ENCODE measurements at regions not wholly inside any gene's neighbourhood (a gene's known extent, or its start where the extent isn't known, plus 50 kb on each side); places are given as distances from the start of the nearest gene placed in this dataset.
A peak's percentile ranks its signal among the peaks of the same experiment; 100 is the strongest.

DNA sequence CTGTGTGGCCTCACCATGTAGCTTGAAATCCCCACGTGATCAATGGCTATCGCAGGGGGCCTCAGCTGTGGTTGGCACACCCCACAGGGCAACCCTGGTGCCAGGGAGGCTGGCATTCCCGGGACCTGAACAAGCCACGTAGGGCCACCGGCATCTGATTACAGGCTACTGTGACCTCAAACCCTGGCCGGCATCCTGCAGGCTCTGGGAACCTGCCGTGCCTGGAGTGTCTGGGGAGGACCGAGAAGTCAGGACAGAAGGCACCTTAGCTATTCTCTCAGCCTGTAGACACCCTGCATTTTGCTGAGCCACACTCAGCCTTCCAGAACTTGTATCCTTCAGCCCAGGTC is 213.0 kb downstream of the GLI2 start:
- DNase-seq: no peak

GRCh38 chr2:120949027-120949956 is 213.6 kb downstream of the GLI2 start:
- no peak for DNase-seq

DNA sequence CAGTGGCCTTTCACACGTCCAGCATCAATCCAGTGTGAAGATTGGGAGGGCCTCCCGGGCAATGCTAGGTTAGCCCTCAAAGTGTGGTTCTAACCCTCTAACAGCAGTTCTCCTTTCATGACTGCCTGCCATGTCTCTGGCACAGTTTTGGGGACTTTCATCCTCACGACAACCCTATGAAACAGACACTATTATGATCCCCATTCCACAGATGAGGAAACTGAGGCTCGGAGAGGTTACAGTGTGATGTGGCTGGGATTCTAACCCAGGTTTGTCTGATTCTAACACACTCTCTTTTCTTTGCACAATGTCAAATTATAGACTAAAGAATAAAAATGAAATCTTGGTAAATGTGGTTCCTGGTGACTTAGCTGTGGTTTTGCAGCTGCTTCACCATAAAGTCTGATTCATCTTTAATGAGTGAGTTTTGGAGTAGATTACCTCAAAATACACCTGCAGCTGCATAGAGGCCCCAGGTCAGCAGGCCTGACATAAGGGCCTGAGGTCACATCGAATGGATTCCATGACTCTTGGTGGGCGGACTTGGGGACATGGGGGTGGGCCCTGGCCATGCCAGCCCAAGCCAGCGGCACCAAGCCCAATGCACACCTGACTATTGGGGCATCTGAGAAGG is 214.4 kb downstream of the GLI2 start:
- DNase-seq: no peak

DNA sequence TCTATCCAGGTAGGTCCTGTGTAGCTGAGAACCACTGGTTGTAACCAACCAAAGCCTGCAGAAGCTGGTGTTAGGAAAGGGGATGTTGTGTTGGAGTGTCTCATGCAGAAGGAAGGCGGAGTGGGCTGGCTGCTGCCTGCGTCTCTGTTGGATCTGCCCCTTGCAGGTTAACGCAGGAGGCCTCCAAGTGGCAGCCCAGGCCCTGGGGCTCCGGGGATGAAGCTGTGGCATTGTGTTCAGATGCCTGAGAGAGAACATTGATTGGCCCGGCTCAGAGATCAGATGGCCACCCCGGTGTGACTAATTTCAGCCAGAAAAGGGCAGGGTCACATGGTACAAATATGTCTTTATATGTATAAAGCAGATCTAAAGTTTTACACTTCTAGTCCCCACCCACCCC is 216.0 kb downstream of the GLI2 start:
- DNase-seq: no peak

DNA sequence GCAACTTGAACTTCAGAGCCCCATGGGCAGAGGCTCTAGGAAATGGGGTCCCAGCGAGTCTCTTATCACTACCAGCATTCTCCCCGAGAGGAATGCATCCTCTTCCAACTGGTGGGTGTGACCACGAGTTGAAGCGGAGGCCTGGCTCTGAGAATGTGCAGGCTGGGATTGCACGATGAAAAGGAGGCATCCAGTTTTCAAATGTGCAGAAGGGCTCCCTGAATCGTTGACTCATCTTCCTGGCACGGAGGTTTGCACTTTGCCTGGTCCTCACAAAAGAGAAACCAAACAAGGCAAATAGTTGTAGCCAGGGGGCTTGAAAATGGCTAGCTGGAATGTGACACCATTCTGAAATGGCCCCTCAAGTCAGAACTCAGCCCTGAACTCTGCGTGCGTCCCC is 216.7 kb downstream of the GLI2 start:
- DNase-seq: no peak

DNA sequence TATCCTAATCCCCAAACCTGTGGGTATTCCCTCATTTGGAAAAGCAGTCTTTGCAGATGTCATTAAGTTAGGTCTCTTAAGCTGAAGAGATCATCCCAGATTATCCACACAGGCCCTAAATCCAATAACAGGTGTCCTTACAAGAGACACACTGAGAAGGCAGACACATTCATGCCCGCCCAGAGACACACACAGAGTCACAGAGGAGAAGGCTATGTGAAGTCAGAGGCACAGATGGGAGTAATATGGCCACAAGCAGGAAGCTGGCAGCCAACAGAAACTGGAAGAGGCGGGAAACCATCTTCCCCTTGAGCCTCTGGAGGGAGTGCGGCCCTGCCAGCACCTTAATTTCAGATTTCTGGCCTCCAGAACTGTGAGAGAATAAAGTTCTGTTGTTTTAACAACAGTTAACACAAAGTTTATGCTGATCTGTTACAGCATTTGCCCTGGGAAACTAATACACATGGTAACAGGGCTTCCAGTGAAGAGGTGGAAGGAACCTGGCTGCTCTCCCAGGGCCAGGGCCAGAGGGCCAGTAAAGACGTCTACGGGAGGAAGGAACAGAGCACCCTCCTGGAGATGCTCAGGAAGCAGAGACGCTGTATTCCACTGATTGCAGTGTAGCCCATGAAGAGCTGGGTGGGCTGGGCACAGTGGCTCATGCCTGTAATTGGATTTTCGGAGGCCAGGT is 217.5 kb downstream of the GLI2 start:
- DNase-seq: no peak

DNA sequence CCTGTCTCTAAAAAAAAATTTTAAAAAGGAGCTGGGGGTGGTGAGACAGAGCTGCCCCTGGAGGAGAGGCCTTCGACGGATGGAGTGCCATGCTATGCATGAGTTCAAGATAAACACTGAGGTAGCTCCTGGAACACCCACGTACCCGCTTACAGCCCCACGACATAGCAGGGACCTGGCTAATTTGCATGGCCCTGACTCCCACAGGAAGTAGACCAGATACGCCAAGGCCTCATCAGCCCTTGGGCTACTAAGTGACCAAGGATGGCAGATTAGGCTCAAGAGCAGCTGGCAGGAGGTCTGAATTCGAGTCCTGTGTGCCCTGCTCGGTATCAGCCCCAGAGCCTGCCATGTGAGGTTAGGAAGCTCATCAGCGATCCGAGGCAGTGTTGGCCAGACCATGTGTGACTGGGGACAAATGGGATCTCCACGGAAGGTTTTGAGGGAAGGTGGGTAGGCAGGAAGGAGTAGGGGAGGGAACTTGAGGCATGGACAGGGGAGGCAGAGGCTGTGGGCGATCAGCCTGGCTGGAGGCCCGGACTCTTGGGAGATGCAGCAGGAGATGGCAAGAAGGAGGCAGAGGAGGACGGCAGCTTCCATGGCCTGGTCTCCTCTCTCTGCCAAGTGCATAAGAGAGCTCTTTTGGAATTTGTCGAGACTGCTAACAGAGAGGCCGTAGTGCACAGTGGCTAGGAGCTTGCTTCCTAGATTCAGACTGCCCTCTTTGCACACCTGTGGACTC is 218.3 kb downstream of the GLI2 start:
- DNase-seq: no peak

- DNase-seq: no peak
These were observed 219.3 kb downstream of the GLI2 start for GRCh38 chr2:120954939-120955338.

GRCh38 chr2:120955427-120955826 is 219.8 kb downstream of the GLI2 start:
- DNase-seq: no peak

DNA sequence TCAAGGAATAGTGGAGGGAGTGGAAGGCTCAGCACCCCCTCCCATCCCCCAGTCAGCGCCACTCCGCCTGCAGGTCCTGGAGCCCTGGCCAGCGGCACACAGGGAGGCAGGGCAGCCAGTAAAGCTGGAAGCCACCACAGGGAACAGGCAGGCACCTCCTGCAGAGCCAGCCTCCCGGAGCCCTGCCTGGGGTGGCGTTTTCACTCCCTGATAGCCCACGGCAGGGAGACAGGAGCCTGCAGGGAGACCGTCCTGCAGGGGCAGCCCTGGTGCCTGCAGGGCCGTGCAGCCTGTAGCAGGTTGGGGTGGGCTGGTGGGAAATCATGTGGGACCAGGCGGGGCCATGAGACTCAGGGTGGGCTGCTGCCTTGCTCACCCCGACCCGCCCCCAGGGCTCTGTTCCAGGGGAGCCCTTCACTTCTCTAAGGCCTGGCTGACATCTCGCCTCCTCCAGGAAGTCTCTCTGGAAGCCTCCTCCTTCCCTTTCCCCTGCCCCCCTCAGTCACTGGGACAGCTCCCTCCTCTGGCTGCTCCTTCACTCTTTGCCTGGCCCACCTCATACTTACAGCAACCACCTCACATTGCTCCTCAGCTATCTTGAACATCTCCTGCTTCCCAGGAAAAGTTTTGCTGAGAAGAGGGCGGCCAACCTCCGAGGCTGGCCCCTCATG is 221.0 kb downstream of the GLI2 start:
- DNase-seq: no peak

DNA sequence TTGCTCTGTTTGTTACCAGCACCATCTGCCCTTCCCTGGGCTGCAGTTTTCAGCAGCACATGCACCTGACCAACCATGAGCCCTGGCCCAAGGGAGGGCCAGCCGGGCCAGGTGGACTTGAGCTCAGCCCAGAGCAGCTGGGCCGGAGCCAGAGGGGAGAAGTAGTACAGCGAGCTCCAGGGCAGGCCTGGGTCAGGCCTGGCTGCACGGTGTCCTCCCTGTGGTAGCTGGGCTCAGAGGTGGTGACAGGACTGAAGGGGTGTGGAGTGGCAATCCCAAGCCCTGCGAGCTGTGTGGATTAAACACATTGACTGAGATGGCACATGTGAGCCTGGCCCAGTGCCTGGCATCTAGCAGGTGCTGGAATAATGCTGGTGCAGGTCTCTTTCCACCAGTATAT is 222.2 kb downstream of the GLI2 start:
- DNase-seq: no peak

DNA sequence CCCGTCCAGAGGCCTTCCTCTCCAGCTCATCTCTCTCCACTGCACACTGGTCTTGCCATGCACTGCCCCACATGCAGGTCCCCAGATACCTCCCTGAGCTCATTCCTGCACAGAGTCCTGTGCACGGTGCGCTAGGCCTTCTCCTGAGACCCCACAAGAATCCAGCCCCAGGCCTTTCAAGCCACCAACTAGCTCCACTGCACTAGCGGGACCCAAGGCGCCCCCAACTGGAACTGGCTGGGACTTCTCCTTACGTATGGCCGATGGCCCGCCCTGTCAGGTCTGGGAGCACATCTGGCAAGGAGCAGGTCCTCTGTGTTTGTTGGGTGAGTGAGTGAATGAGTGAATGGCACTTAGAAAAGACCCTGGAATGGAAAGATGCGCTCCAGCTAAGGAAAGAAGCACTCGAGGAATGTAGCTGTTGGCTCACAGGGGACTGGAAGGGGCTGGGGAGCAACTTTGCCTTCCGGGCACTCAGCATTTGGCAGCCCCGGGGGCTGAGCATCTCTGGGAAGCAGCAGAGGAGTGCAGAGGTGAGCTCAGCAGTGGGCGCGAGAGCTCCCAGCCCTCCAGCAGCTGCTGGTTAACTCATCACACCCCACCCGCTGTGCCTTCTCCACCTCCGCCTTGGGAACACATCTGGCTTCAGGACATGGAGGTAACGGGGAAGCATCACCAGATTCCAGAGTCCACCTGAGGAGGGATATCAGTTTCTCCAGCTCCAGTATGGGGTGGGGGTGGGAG is 223.1 kb downstream of the GLI2 start:
- no peak for DNase-seq

DNA sequence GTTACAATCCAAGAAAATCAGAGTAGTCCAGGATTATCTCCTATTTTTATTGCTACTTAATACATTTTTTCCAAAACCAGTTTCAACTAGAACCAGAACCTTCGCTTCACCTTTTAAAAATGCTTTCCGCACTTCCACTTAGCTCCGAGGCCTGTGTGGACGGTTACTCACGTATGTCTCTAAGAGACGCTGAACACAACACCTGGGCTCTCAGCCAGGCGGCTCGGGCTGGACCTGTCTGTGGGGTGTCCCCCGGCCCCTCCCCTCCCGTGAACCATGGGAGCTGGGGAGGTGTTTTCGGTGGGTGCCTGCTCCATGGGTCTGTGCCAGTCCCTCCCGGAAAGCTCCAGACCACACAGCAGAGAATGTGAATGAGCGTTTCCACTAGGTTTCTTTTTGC is 223.8 kb downstream of the GLI2 start:
- peak in 3 of 56 donors; percentile 9 to 24 (median 20) for DNase-seq

DNA sequence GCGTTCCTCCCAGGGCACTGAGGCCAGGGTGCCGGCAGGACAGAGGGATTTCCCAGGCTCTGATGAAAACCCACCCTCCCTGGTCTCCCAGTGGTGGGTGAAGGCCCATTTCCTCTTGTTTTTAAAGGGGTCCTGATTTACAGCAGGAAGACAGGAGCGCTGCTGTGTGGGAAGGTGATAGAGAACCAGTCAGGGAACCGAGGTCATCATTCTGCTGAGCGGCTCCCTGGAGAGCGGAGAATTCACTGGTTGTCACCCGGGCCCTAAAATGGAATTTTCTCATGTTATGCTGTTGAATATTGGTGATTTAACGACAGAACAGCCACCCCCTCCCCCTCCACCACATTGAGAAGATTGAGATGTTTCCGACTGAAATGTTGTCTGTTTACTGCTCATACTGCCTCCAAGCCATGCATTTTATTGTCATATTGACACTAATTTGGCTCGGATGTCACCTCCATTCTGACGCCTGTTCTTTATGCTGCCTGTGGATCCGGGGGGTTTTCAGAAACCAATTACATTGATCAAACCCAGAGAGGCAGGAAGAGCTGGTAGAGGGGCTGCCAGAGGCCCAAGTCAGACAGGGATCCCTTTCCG is 225.2 kb downstream of the GLI2 start:
- no peak for DNase-seq

- DNase-seq: no peak
These were observed 225.7 kb downstream of the GLI2 start for GRCh38 chr2:120961396-120961795.

DNA sequence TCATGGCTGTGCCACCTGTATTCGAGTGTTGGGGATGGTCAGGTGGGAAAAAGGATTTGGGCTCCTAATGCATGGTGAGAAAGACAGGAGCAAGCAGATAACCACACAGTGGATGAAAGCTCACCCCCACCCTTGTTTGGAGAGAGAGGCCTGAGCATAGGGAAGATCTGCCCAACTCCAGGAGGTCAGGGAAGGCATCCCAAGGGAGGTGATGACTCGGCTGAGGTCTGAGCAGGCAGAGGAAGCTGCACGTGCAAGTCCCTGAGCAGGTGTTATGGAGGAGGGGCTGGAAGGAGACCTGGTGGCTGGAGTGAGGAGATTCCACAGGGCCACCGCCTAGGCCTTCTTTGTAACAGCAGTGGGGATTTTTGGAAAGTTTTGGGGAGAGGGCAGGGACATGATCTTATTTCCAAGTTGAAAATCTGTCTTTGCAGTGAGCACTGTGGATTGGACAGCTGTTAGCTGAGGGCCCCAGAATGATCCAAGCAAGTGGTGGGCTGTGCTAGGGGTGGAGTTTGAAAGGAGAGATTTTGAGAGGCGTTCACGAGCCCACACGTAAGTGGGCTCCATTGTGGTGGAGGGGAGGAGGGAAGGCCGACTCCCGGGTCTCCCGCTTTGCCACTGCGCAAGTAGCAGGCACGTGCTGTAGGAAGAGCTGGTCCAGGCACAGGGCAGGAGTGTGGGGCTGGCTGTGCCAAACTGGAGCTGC is 228.5 kb downstream of the GLI2 start:
- no peak for DNase-seq

- DNase-seq: no peak
These were observed 229.2 kb downstream of the GLI2 start for GRCh38 chr2:120964819-120965218.

DNA sequence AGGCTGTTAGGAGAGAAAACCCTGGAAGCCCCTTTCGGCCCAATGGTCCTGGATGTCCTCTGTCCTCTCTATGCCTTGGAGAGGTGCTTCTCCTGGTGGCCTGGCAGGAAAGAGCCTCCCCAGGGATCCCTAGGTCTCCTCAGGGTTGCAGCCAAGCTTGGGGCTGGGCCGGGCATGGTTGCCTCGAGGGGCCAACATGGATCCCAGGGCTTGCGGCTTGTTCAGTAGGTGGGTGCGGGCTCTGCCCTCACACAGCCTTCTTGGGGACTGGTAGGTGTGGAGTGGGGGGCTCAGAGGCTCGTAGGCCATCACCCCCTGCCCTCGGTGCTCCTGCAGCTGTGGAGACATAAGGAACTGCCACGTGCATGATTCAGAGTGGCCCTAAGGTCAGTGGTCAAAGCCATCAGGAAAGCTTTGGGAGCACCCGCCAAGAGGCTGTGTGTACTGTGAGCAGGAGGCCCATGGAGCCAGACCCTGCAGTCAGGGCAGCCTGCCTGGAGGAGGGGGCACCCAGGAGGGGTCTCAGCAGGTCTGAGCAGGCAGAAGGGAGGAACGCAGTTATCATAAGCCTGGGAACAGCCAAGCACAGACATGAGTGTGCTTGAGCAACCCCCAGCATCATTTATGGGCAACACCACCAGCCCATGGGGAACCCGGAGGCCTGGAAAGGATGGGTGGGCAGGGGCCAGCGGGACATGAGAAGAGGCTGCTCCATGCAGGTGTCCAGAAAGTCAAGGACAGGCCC is 231.0 kb downstream of the GLI2 start:
- DNase-seq: no peak
